SK-N-SH (cell line): ENCODE measurements at regions not wholly inside any gene's neighbourhood (a gene's known extent, or its start where the extent isn't known, plus 50 kb on each side); places are given as distances from the start of the nearest gene placed in this dataset.

Experiments
- CHD2 ChIP-seq: fragments of 150-350 bp; IDR thresholded peaks from 2 replicates; pipeline ENCODE4 v1.6.1; 2018; ENCODE audit warnings: low read length; ENCODE audit not compliant: partially characterized antibody
- EP300 ChIP-seq, 2 experiments: IDR thresholded peaks; 2 replicates each; pipeline versions ENCODE4 v1.4.0 to v1.6.1; 2012; ENCODE audit warnings: borderline replicate concordance in 1 of 2, low read depth in 1 of 2, low read length in 1 of 2
- EZH2phosphoT487 ChIP-seq: fragments of 200-600 bp; sonication (generic); IDR thresholded peaks from 2 replicates; pipeline ENCODE4 v1.6.1; 2017; ENCODE audit warnings: low read depth, mixed run types, mild to moderate bottlenecking, antibody characterized with exemption, moderate library complexity, borderline replicate concordance
- POLR2AphosphoS5 ChIP-seq: IDR thresholded peaks from 2 replicates; pipeline ENCODE4 v1.6.1; 2012; ENCODE audit warnings: low read depth, low read length
- RFX5 ChIP-seq: IDR thresholded peaks from 2 replicates; pipeline ENCODE4 v1.6.1; 2012; ENCODE audit warnings: mild to moderate bottlenecking, improper control_type of control experiment, low read length
- TCF12 ChIP-seq: IDR thresholded peaks from 2 replicates; pipeline ENCODE4 v1.4.0; 2012
- TF ChIP-seq, protein P1 (sequence below): IDR thresholded peaks from 2 replicates; pipeline ENCODE4 v1.6.1; 2012; ENCODE audit warnings: mild to moderate bottlenecking, low read depth, low read length, moderate library complexity
- TF ChIP-seq, protein P2 (sequence below): fragments of 200-600 bp; sonication (generic); IDR thresholded peaks from 2 replicates; pipeline ENCODE4 v1.6.1; 2017; ENCODE audit warnings: antibody characterized with exemption, mild to moderate bottlenecking, moderate library complexity
- TF ChIP-seq, protein P3 (sequence below): IDR thresholded peaks from 2 replicates; pipeline ENCODE4 v1.4.0; 2012; ENCODE audit warnings: low read depth, borderline replicate concordance

DNA sequence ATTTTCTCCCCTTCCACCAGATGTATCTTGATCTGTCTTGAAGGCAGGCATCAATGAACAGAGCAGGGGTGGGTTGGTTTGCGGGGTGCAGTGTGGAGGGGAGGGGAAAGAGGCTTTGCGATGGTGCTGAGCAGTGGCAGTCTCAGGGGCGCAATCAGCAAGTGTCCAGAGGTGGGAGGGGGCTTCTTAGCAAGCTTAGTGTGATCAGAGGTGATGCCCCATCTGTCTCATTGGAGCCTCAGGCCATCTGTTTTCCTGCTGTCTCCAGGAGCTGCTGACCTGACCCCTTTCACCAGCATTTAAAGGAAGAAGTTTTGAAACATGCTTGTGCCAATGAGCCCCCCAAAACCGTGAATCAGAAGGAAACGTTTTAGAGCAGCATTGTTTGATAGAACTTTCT, 187.7 kb upstream of the LHX5 start:
- TF ChIP-seq POLR2AphosphoS5, result no peak
- no peak for TF ChIP-seq TCF12
- no peak for TF ChIP-seq EZH2phosphoT487
- TF ChIP-seq, protein P1, sequence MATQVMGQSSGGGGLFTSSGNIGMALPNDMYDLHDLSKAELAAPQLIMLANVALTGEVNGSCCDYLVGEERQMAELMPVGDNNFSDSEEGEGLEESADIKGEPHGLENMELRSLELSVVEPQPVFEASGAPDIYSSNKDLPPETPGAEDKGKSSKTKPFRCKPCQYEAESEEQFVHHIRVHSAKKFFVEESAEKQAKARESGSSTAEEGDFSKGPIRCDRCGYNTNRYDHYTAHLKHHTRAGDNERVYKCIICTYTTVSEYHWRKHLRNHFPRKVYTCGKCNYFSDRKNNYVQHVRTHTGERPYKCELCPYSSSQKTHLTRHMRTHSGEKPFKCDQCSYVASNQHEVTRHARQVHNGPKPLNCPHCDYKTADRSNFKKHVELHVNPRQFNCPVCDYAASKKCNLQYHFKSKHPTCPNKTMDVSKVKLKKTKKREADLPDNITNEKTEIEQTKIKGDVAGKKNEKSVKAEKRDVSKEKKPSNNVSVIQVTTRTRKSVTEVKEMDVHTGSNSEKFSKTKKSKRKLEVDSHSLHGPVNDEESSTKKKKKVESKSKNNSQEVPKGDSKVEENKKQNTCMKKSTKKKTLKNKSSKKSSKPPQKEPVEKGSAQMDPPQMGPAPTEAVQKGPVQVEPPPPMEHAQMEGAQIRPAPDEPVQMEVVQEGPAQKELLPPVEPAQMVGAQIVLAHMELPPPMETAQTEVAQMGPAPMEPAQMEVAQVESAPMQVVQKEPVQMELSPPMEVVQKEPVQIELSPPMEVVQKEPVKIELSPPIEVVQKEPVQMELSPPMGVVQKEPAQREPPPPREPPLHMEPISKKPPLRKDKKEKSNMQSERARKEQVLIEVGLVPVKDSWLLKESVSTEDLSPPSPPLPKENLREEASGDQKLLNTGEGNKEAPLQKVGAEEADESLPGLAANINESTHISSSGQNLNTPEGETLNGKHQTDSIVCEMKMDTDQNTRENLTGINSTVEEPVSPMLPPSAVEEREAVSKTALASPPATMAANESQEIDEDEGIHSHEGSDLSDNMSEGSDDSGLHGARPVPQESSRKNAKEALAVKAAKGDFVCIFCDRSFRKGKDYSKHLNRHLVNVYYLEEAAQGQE, result no peak
- TF ChIP-seq, protein P2, sequence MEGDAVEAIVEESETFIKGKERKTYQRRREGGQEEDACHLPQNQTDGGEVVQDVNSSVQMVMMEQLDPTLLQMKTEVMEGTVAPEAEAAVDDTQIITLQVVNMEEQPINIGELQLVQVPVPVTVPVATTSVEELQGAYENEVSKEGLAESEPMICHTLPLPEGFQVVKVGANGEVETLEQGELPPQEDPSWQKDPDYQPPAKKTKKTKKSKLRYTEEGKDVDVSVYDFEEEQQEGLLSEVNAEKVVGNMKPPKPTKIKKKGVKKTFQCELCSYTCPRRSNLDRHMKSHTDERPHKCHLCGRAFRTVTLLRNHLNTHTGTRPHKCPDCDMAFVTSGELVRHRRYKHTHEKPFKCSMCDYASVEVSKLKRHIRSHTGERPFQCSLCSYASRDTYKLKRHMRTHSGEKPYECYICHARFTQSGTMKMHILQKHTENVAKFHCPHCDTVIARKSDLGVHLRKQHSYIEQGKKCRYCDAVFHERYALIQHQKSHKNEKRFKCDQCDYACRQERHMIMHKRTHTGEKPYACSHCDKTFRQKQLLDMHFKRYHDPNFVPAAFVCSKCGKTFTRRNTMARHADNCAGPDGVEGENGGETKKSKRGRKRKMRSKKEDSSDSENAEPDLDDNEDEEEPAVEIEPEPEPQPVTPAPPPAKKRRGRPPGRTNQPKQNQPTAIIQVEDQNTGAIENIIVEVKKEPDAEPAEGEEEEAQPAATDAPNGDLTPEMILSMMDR, result no peak
- TF ChIP-seq RFX5, result no peak
- TF ChIP-seq EP300 (IDR thresholded peaks at IDR 0.05; ENCODE audit: borderline replicate concordance in 1 of 2, low read depth in 1 of 2, low read length in 1 of 2), result no peak
- no peak for TF ChIP-seq CHD2
- TF ChIP-seq, protein P3, sequence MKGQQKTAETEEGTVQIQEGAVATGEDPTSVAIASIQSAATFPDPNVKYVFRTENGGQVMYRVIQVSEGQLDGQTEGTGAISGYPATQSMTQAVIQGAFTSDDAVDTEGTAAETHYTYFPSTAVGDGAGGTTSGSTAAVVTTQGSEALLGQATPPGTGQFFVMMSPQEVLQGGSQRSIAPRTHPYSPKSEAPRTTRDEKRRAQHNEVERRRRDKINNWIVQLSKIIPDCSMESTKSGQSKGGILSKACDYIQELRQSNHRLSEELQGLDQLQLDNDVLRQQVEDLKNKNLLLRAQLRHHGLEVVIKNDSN, result no peak
